ENCODE measurements at regions not wholly inside any gene's neighbourhood (a gene's known extent, or its start where the extent isn't known, plus 50 kb on each side); places are given as distances from the start of the nearest gene placed in this dataset.

- 97% methylated on average over 3 of the region's 3 CpGs for WGBS
- no peaks in the 10 kb centered on the region for H3K4me1 ChIP-seq (ENCODE audit: control insufficient read depth in 4 of 4, insufficient read depth in 4 of 4, low read length in 3 of 4)
These were observed 69.8 kb upstream of the PPP2R3A start for GRCh38 chr3:135895734-135896121.

DNA sequence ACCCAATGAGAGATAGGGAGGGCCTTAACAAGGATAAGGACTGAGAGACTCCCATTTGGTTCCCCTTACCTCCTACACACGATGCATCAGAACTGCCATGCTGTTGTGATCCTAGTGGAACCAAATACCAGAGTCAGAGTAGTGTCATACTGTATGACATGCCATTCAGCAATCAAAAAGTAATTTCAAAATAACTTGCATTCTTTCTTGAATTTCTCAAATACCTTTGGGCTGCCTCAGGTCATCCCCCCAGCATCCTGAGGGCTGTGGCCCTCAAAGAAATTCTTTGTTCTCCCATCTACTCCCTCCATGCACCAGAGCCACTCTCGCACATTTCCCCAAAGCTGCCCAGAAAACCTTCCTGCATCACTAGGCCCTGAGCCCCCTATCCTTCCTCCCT lies 68.9 kb upstream of the PPP2R3A start:
- H3K9ac ChIP-seq (ENCODE audit: low read depth in 1 of 2, low read length in 2 of 2) = no peak overlapping the region
- H3K4me1 ChIP-seq (ENCODE audit: control insufficient read depth in 4 of 4, insufficient read depth in 4 of 4, low read length in 3 of 4) = no peaks in the 10 kb centered on the region
- no peaks in the 10 kb centered on the region for H3K36me3 ChIP-seq (ENCODE audit: control insufficient read depth in 4 of 4, insufficient read depth in 3 of 4, low read depth in 1 of 4, low read length in 3 of 4)
- H3K4me3 ChIP-seq (ENCODE audit: low read depth in 1 of 3, low read length in 3 of 3) = no peak overlapping the region
- TF ChIP-seq, protein P1, sequence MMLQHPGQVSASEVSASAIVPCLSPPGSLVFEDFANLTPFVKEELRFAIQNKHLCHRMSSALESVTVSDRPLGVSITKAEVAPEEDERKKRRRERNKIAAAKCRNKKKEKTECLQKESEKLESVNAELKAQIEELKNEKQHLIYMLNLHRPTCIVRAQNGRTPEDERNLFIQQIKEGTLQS (IDR thresholded peaks at IDR 0.05) = no peak
- no peak for TF ChIP-seq GABPA (IDR thresholded peaks at IDR 0.05 in 1 of 2, conservative IDR thresholded peaks at IDR 0.05 in 1 of 2)
- TF ChIP-seq JUND (IDR thresholded peaks at IDR 0.05) = no peak
- TF ChIP-seq HNF4G (IDR thresholded peaks at IDR 0.05) = no peak
- DNase-seq (ENCODE audit: low spot score) = no peak
- no peaks in the 10 kb centered on the region for H3K9me3 ChIP-seq (ENCODE audit: control insufficient read depth in 4 of 4, low read length in 3 of 4)
- no peak overlapping the region for H3K27ac ChIP-seq (ENCODE audit: low read depth in 1 of 2, low read length in 2 of 2)
- WGBS = 83% methylated on average over 2 of the region's 2 CpGs
- H3K27me3 ChIP-seq (ENCODE audit: control insufficient read depth in 4 of 4, insufficient read depth in 4 of 4, low read length in 3 of 4) = no peaks in the 10 kb centered on the region

More at GRCh38 chr3:135895734-135896121, 69.8 kb upstream of the PPP2R3A start:
- H3K4me3 ChIP-seq (ENCODE audit: low read depth in 1 of 3, low read length in 3 of 3) = no peak overlapping the region
- no peak for DNase-seq (ENCODE audit: low spot score)
- no peak overlapping the region for H3K27ac ChIP-seq (ENCODE audit: low read depth in 1 of 2, low read length in 2 of 2)
- no peaks in the 10 kb centered on the region for H3K27me3 ChIP-seq (ENCODE audit: control insufficient read depth in 4 of 4, insufficient read depth in 4 of 4, low read length in 3 of 4)
- no peak for TF ChIP-seq RXRA (IDR thresholded peaks at IDR 0.05)
- no peak for TF ChIP-seq NR2F2 (IDR thresholded peaks at IDR 0.05)
- TF ChIP-seq HNF4A (conservative IDR thresholded peaks at IDR 0.05) = no peak
- no peak for TF ChIP-seq MAX (IDR thresholded peaks at IDR 0.05)
- no peak for TF ChIP-seq TAF1 (conservative IDR thresholded peaks at IDR 0.05)
- TF ChIP-seq GABPA (IDR thresholded peaks at IDR 0.05 in 1 of 2, conservative IDR thresholded peaks at IDR 0.05 in 1 of 2) = no peak
- no peak for TF ChIP-seq JUND (IDR thresholded peaks at IDR 0.05)
- TF ChIP-seq, protein P2, sequence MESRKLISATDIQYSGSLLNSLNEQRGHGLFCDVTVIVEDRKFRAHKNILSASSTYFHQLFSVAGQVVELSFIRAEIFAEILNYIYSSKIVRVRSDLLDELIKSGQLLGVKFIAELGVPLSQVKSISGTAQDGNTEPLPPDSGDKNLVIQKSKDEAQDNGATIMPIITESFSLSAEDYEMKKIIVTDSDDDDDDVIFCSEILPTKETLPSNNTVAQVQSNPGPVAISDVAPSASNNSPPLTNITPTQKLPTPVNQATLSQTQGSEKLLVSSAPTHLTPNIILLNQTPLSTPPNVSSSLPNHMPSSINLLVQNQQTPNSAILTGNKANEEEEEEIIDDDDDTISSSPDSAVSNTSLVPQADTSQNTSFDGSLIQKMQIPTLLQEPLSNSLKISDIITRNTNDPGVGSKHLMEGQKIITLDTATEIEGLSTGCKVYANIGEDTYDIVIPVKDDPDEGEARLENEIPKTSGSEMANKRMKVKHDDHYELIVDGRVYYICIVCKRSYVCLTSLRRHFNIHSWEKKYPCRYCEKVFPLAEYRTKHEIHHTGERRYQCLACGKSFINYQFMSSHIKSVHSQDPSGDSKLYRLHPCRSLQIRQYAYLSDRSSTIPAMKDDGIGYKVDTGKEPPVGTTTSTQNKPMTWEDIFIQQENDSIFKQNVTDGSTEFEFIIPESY (IDR thresholded peaks at IDR 0.05) = no peak
- no peak for TF ChIP-seq SP1 (IDR thresholded peaks at IDR 0.05)
- TF ChIP-seq FOXA1 (IDR thresholded peaks at IDR 0.05) = no peak
- no peak for TF ChIP-seq HNF4G (IDR thresholded peaks at IDR 0.05)
- TF ChIP-seq, protein P1 (IDR thresholded peaks at IDR 0.05) = no peak
- TF ChIP-seq YY1 (IDR thresholded peaks at IDR 0.05) = no peak
- TF ChIP-seq RAD21 (IDR thresholded peaks at IDR 0.05) = no peak
- no peak for TF ChIP-seq FOXA2 (IDR thresholded peaks at IDR 0.05)
- TF ChIP-seq, protein P3, sequence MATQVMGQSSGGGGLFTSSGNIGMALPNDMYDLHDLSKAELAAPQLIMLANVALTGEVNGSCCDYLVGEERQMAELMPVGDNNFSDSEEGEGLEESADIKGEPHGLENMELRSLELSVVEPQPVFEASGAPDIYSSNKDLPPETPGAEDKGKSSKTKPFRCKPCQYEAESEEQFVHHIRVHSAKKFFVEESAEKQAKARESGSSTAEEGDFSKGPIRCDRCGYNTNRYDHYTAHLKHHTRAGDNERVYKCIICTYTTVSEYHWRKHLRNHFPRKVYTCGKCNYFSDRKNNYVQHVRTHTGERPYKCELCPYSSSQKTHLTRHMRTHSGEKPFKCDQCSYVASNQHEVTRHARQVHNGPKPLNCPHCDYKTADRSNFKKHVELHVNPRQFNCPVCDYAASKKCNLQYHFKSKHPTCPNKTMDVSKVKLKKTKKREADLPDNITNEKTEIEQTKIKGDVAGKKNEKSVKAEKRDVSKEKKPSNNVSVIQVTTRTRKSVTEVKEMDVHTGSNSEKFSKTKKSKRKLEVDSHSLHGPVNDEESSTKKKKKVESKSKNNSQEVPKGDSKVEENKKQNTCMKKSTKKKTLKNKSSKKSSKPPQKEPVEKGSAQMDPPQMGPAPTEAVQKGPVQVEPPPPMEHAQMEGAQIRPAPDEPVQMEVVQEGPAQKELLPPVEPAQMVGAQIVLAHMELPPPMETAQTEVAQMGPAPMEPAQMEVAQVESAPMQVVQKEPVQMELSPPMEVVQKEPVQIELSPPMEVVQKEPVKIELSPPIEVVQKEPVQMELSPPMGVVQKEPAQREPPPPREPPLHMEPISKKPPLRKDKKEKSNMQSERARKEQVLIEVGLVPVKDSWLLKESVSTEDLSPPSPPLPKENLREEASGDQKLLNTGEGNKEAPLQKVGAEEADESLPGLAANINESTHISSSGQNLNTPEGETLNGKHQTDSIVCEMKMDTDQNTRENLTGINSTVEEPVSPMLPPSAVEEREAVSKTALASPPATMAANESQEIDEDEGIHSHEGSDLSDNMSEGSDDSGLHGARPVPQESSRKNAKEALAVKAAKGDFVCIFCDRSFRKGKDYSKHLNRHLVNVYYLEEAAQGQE (IDR thresholded peaks at IDR 0.05) = no peak
- no peaks in the 10 kb centered on the region for H3K9me3 ChIP-seq (ENCODE audit: control insufficient read depth in 4 of 4, low read length in 3 of 4)
- no peak overlapping the region for H3K9ac ChIP-seq (ENCODE audit: low read depth in 1 of 2, low read length in 2 of 2)
- H3K36me3 ChIP-seq (ENCODE audit: control insufficient read depth in 4 of 4, insufficient read depth in 3 of 4, low read depth in 1 of 4, low read length in 3 of 4) = no peaks in the 10 kb centered on the region

Data from liver (tissue), 7 donors.